ENCODE measurements at regions not wholly inside any gene's neighbourhood (a gene's known extent, or its start where the extent isn't known, plus 50 kb on each side); places are given as distances from the start of the nearest gene placed in this dataset.

- no peak for DNase-seq
- Histone ChIP-seq H3K36me3 (ENCODE audit: control insufficient read depth, insufficient read depth, low read length) (no peaks in the 10 kb centered on the region), H3K4me1 (no peaks in the 10 kb centered on the region), H3K9me3 (no peaks in the 10 kb centered on the region), H3K4me3 (ENCODE audit: low read depth, low read length) (no peak overlapping the region), H3K27me3 (replicated peaks; ENCODE audit: control insufficient read depth, insufficient read depth, low read length) (no peaks in the 10 kb centered on the region)
- no peak overlapping the region for H3K27ac Mint-ChIP-seq (ENCODE audit: unreplicated experiment)
- intact Hi-C loops (cut with micrococcal nuclease; ENCODE audit: unreplicated experiment) = no loop called here
- H3K36me3 Mint-ChIP-seq (ENCODE audit: insufficient read depth, unreplicated experiment) = no peaks in the 10 kb centered on the region
- no peaks in the 10 kb centered on the region for H3K4me1 Mint-ChIP-seq (ENCODE audit: low read depth, unreplicated experiment)
- H3K9me3 Mint-ChIP-seq (ENCODE audit: unreplicated experiment) = no peaks in the 10 kb centered on the region
- no peaks in the 10 kb centered on the region for H3K27me3 Mint-ChIP-seq (ENCODE audit: insufficient read depth, unreplicated experiment)
- POLR2A ChIA-PET = no interaction called here
- CTCF ChIA-PET = no interaction called here
- no TSS peak for BruUV-seq (replicated peaks)
- no peak for TF ChIP-seq CTCF (IDR thresholded peaks at IDR 0.05; ENCODE audit: insufficient read depth in 1 of 2, low read depth in 1 of 2, low read length in 1 of 2, severe bottlenecking in 1 of 2, unreplicated experiment in 1 of 2)
- no peak overlapping the region for H3K4me3 Mint-ChIP-seq (ENCODE audit: unreplicated experiment)
Measured at GRCh38 chrX:9367421-9367820, 97.4 kb upstream of the TBL1X start.

GRCh38 chrX:9368262-9368661, 96.6 kb upstream of the TBL1X start:
- H3K36me3 Mint-ChIP-seq (ENCODE audit: insufficient read depth, unreplicated experiment) = no peaks in the 10 kb centered on the region
- H3K9me3 Mint-ChIP-seq (ENCODE audit: unreplicated experiment) = no peaks in the 10 kb centered on the region
- TF ChIP-seq CTCF (IDR thresholded peaks at IDR 0.05; ENCODE audit: insufficient read depth in 1 of 2, low read depth in 1 of 2, low read length in 1 of 2, severe bottlenecking in 1 of 2, unreplicated experiment in 1 of 2) = no peak
- Histone ChIP-seq H3K36me3 (ENCODE audit: control insufficient read depth, insufficient read depth, low read length) (no peaks in the 10 kb centered on the region), H3K9me3 (no peaks in the 10 kb centered on the region), H3K4me1 (no peaks in the 10 kb centered on the region), H3K4me3 (ENCODE audit: low read depth, low read length) (no peak overlapping the region), H3K27me3 (replicated peaks; ENCODE audit: control insufficient read depth, insufficient read depth, low read length) (no peaks in the 10 kb centered on the region)
- ChIA-PET POLR2A (no interaction called here), CTCF (no interaction called here)
- no peaks in the 10 kb centered on the region for H3K27me3 Mint-ChIP-seq (ENCODE audit: insufficient read depth, unreplicated experiment)
- no peak overlapping the region for H3K4me3 Mint-ChIP-seq (ENCODE audit: unreplicated experiment)
- no TSS peak for BruUV-seq (replicated peaks)
- no peaks in the 10 kb centered on the region for H3K4me1 Mint-ChIP-seq (ENCODE audit: low read depth, unreplicated experiment)
- no peak overlapping the region for H3K27ac Mint-ChIP-seq (ENCODE audit: unreplicated experiment)
- intact Hi-C loops (cut with micrococcal nuclease; ENCODE audit: unreplicated experiment) = no loop called here
- DNase-seq = no peak

GRCh38 chrX:9369802-9370291, 95.0 kb upstream of the TBL1X start:
- DNase-seq = no peak
- H3K4me1 ChIP-seq = no peaks in the 10 kb centered on the region
- CTCF ChIA-PET = no interaction called here
- no peak for TF ChIP-seq CTCF (IDR thresholded peaks at IDR 0.05; ENCODE audit: insufficient read depth in 1 of 2, low read depth in 1 of 2, low read length in 1 of 2, severe bottlenecking in 1 of 2, unreplicated experiment in 1 of 2)
- H3K9me3 Mint-ChIP-seq (ENCODE audit: unreplicated experiment) = no peaks in the 10 kb centered on the region
- POLR2A ChIA-PET = no interaction called here
- H3K36me3 Mint-ChIP-seq (ENCODE audit: insufficient read depth, unreplicated experiment) = no peaks in the 10 kb centered on the region
- H3K27me3 Mint-ChIP-seq (ENCODE audit: insufficient read depth, unreplicated experiment) = no peaks in the 10 kb centered on the region
- H3K9me3 ChIP-seq = no peaks in the 10 kb centered on the region
- intact Hi-C loops (cut with micrococcal nuclease; ENCODE audit: unreplicated experiment) = no loop called here
- H3K4me3 Mint-ChIP-seq (ENCODE audit: unreplicated experiment) = no peak overlapping the region
- no peak overlapping the region for H3K4me3 ChIP-seq (ENCODE audit: low read depth, low read length)
- H3K36me3 ChIP-seq (ENCODE audit: control insufficient read depth, insufficient read depth, low read length) = no peaks in the 10 kb centered on the region
- no peaks in the 10 kb centered on the region for H3K27me3 ChIP-seq (replicated peaks; ENCODE audit: control insufficient read depth, insufficient read depth, low read length)
- no peaks in the 10 kb centered on the region for H3K4me1 Mint-ChIP-seq (ENCODE audit: low read depth, unreplicated experiment)
- no TSS peak for BruUV-seq (replicated peaks)
- H3K27ac Mint-ChIP-seq (ENCODE audit: unreplicated experiment) = no peak overlapping the region

Data from Caco-2 (cell line).